SK-N-MC (cell line): ENCODE measurements at regions not wholly inside any gene's neighbourhood (a gene's known extent, or its start where the extent isn't known, plus 50 kb on each side); places are given as distances from the start of the nearest gene placed in this dataset.

Source experiments
- EZH2 ChIP-seq: fragments of 200-600 bp; sonication (generic); IDR thresholded peaks from one replicate; pipeline ENCODE4 v1.6.1; 2017; ENCODE audit warnings: antibody characterized with exemption
- FOXP2 ChIP-seq: optimal IDR thresholded peaks from 2 replicates; pipeline ENCODE3; 2011; ENCODE audit warnings: mild to moderate bottlenecking, moderate library complexity; ENCODE audit not compliant: insufficient read depth; ENCODE audit errors: extremely low read length, control extremely low read depth
- POLR2AphosphoS5 ChIP-seq: IDR thresholded peaks from 2 replicates; pipeline ENCODE4 v1.6.1; 2012; ENCODE audit warnings: mild to moderate bottlenecking, low read depth, low read length, borderline replicate concordance

GRCh38 chr5:67672636-67673035 is 476.0 kb upstream of the CD180 start:
- no peak for TF ChIP-seq POLR2AphosphoS5
- no peak for TF ChIP-seq EZH2
- no peak for TF ChIP-seq FOXP2
